ENCODE measurements at regions not wholly inside any gene's neighbourhood (a gene's known extent, or its start where the extent isn't known, plus 50 kb on each side); places are given as distances from the start of the nearest gene placed in this dataset.
"Not testable (repeated sequence)": the region's sequence is repeated elsewhere in the genome, so short reads cannot be mapped to it uniquely, and the experiment has no call there.

- WGBS, 2 donors, result 14 to 48% methylated on average over 8 of the region's 8 CpGs
- H3K36me3 ChIP-seq; H3K4me1 ChIP-seq; H3K4me3 ChIP-seq; H3K27me3 ChIP-seq; H3K27ac ChIP-seq; intact Hi-C loops (cut with DNase I); DNase-seq; H3K9me3 ChIP-seq: not testable (repeated sequence)
Observed at GRCh38 chr11:3511416-3512132, 130.2 kb downstream of the ART5 start.

- H3K36me3 ChIP-seq; intact Hi-C loops (cut with DNase I); H3K9me3 ChIP-seq; H3K27me3 ChIP-seq; H3K27ac ChIP-seq; H3K4me3 ChIP-seq; DNase-seq; H3K4me1 ChIP-seq: not testable (repeated sequence)
- 20 to 66% methylated on average over 6 of the region's 6 CpGs for WGBS, 2 donors
Observed at GRCh38 chr11:3509563-3509962, 130.6 kb upstream of the ZNF195 start.

GRCh38 chr11:3499198-3499597 is 120.3 kb upstream of the ZNF195 start:
- H3K4me3 ChIP-seq; H3K4me1 ChIP-seq; H3K27me3 ChIP-seq; H3K27ac ChIP-seq; intact Hi-C loops (cut with DNase I); H3K36me3 ChIP-seq; DNase-seq; H3K9me3 ChIP-seq: not testable (repeated sequence)
- WGBS, 2 donors, result 63 to 71% methylated on average over 4 of the region's 4 CpGs

GRCh38 chr11:3498356-3498755 is 119.4 kb upstream of the ZNF195 start:
- intact Hi-C loops (cut with DNase I); H3K4me1 ChIP-seq; H3K27me3 ChIP-seq; H3K36me3 ChIP-seq; H3K4me3 ChIP-seq; H3K9me3 ChIP-seq; DNase-seq; H3K27ac ChIP-seq: not testable (repeated sequence)
- WGBS, 2 donors, result 37 to 81% methylated on average over 4 of the region's 4 CpGs

GRCh38 chr11:3493152-3493551 is 114.2 kb upstream of the ZNF195 start:
- H3K4me1 ChIP-seq; H3K4me3 ChIP-seq; intact Hi-C loops (cut with DNase I); H3K27ac ChIP-seq; H3K9me3 ChIP-seq; DNase-seq; H3K27me3 ChIP-seq; H3K36me3 ChIP-seq: not testable (repeated sequence)
- 65 to 84% methylated on average over 3 of the region's 4 CpGs for WGBS, 2 donors

- H3K27me3 ChIP-seq; H3K4me3 ChIP-seq; H3K27ac ChIP-seq; H3K36me3 ChIP-seq; H3K4me1 ChIP-seq; intact Hi-C loops (cut with DNase I); H3K9me3 ChIP-seq; DNase-seq: not testable (repeated sequence)
- WGBS, 2 donors, result 8 to 35% methylated on average over 2 of the region's 2 CpGs
Observed at GRCh38 chr11:3488003-3488402, 109.1 kb upstream of the ZNF195 start.

- H3K27me3 ChIP-seq; H3K27ac ChIP-seq; DNase-seq; H3K9me3 ChIP-seq; intact Hi-C loops (cut with DNase I); H3K4me1 ChIP-seq; H3K36me3 ChIP-seq; H3K4me3 ChIP-seq: not testable (repeated sequence)
- WGBS, 2 donors, result 43 to 56% methylated on average over 10 of the region's 10 CpGs
Observed at GRCh38 chr11:3485737-3486136, 106.8 kb upstream of the ZNF195 start.

GRCh38 chr11:3476937-3477885 is 98.3 kb upstream of the ZNF195 start:
- H3K36me3 ChIP-seq; H3K9me3 ChIP-seq; H3K4me1 ChIP-seq; H3K27ac ChIP-seq; DNase-seq; intact Hi-C loops (cut with DNase I); H3K4me3 ChIP-seq; H3K27me3 ChIP-seq: not testable (repeated sequence)
- 19 to 63% methylated on average over 17 to 20 of the region's 20 CpGs for WGBS, 2 donors
